HTR-8/SVneo (cell line): ENCODE measurements at regions not wholly inside any gene's neighbourhood (a gene's known extent, or its start where the extent isn't known, plus 50 kb on each side); places are given as distances from the start of the nearest gene placed in this dataset.

ENCODE experiments used
- DNase-seq: peaks from one replicate; pipeline ENCODE4 v3.0.0; 2011; ENCODE audit warnings: low spot score, mixed read lengths; ENCODE audit not compliant: insufficient read length
- FAIRE-seq: peaks from 2 replicates; lab custom pipeline; 2011; peaks lifted over from hg19 to GRCh38; lab: Jason Lieb, UNC

DNA sequence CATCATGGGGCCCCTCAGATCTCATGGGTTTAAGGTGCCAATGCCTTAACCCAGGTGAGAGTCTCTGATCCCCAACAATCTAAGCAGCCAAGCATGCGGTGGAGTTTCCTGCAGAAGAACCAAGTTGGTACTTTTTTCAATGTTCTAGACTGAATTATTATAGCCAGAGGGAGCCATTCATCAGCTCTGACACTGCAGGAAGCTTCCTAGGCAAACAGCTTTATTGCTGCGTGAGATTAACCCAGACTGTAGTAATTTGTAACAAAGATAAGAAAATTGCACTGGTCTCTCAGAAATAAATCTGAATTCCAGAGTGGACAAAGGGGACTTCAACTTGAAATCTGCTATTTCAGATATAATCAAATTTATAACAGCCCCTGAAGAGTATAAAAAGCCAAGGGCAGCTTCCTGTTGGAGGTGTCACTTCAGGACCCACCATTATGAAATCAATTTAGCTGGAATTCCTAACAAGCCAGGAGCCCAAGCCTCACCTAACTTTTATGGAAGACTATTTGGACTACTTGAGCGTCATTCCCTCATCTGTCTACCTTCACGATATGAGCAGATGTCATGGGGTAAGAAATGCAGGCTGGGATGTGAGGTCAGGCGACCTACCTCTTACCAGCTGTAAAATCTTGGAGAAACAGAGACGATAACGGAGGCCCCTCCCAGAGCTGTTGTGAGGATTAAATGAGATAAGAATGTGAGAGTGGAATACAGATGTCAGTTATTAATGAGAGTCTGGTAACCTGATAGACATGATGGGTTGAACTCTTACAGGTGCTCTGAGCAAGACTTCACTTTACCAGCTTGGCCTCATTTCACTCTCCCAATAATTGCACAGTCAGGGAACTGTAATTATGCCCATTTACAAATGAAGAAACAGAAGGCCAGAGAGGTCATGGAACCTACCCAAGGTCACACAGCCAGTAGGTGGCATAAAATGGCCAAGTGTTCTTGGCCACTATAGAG is 135.1 kb downstream of the RRAGC start:
- DNase-seq: no peak
- no peak for FAIRE-seq

GRCh38 chr1:38721816-38722215 is 137.8 kb downstream of the RRAGC start:
- DNase-seq (no peak), FAIRE-seq (no peak)

- FAIRE-seq (no peak), DNase-seq (no peak)
These were observed 139.7 kb downstream of the RRAGC start for GRCh38 chr1:38719880-38720279.

DNA sequence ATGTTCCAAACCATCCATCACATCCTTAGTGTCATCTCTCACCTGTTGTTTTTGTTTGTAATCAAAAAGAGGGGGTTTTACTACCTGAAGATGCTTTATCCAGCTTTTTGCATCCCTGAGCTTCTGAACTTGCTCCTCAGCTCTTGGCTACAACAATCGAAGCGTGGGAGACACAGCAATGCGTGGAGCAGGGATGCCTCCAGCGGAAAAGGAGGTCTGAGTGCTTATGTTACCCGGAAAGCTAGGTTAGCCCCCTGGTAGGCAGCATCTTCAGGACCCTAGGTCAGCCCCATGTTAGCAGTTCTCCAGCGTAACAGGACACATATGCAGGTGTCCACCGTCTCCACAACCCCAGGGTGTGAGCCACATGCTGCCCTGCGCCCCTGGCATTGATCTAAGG is 141.5 kb downstream of the RRAGC start:
- FAIRE-seq (no peak), DNase-seq (no peak)

- FAIRE-seq: no peak
- no peak for DNase-seq
These were observed 143.3 kb downstream of the RRAGC start for GRCh38 chr1:38716229-38716628.

GRCh38 chr1:38715415-38715814 is 144.2 kb downstream of the RRAGC start:
- DNase-seq: no peak
- no peak for FAIRE-seq

DNA sequence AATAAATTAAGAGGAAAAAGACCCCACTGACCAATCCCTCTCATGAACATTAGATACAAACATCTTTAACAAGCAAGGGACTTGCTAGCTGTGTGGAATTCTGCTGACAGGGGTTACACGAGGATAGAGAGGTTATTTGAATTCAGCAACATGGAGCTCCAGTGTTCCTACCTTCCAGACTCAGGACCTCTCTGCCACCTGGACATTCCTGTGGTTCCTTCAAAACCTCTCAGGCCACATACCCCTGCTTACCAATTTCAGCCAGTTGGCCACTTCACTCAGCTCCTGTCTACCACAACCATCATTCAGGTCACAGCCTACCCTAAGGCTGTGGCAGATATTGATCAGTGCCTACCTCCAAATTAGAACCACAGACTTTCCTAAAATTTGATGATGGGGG is 147.5 kb downstream of the RRAGC start:
- DNase-seq (no peak), FAIRE-seq (no peak)

DNA sequence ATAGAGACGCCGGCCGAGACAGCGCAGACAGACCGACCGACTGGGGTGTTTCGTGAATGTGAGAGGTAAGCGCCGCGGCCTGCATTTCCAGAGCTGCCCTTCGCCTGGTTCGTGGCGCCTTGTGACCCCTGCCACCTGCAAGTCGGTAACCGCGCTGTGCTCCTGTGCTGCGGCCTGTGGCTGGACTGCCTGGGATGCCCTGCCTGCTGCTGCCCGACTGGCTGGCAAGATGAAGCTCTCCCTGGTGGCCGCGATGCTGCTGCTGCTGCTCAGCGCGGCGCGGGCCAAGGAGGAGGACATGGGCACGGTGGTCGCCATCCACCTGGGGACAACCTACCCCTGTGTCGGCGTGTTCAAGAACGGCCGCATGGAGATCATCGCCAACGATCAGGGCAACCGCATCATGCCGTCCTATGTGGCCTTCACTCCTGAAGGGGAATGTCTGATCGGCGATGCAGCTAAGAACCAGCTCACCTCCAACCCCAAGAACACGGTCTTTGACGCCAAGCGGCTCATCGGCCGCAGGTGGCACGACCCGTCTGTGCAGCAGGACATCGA is 150.8 kb downstream of the RRAGC start:
- DNase-seq (no peak), FAIRE-seq (no peak)

DNA sequence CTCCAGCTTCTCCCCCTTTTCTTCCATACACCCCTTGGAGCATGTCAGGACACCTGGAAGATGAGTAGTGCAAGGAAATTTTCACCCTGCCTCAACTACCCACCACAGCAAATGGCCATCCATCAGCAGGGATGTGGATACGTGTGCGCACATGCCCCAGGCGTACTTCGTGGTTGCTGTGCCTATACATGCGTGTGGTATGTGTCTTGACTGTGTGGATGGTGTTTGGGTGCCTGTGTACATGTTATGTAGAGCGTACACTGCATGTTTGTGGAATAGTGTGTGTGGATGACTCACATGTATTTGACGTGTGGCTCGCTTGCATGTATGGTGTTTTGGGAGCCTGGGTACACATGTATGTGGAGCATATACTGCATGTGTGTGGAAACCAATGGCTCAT is 158.5 kb downstream of the RRAGC start:
- no peak for FAIRE-seq
- DNase-seq: no peak

GRCh38 chr1:38700077-38700470 is 159.5 kb downstream of the RRAGC start:
- DNase-seq (no peak), FAIRE-seq (no peak)

GRCh38 chr1:38699330-38700076 is 160.1 kb downstream of the RRAGC start:
- FAIRE-seq (no peak), DNase-seq (no peak)

DNA sequence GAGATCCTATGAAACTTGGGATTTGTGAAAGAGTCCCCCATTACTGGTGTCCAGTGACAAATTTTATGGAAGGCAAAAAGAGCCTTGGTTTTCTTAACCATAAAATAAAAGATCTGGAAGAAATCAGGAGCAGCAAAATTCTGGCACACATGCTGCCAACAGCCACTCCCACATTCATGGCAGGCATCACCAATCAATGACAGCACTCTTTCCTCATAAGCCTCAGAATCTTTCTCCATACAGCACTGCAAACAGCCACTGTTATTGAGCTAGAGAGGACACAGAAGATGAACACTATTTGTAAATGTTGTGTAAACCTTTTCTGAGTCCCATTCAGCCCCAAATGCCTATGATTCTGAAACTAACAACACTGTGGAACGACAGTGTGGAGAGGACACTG is 162.2 kb downstream of the RRAGC start:
- FAIRE-seq (no peak), DNase-seq (no peak)

DNA sequence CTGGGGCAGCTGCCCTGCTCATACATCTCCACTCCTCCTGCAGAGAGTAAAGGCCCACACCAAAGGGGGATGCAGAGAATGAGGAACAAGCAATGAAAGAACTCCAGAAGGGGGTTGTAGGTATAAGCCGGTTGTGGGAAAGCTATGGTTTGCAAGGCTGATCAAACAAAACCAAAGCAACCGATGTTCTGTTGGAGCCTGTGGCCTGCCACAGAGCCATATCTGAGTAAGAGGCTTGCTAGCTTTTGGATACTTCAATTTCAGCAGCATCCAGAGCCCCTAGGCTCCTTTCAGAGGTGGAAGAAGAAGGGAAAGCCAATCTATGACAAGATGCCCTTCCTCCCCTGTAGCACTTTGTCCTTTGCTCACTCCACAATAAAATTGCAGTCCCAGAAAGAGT is 163.2 kb downstream of the RRAGC start:
- DNase-seq (no peak), FAIRE-seq (no peak)

DNA sequence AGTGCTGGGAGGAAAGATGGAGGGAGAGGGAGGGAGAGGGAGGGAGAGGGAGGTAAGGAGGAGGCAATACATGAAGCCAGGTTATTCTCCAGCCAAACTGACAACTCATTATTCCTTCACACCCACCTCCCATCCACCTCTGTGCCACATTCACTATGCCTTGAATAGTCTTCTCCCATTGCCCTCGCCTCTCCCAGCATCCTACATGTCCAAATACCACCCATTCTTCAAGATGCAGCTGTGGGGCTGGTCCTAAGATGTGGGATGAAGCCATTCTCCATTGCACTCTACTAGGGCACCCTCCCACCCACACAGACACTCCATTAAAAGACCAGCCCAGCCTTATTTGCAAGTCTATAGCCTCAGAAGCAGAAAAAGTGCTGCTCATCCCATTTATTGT is 165.8 kb downstream of the RRAGC start:
- FAIRE-seq (no peak), DNase-seq (no peak)

DNA sequence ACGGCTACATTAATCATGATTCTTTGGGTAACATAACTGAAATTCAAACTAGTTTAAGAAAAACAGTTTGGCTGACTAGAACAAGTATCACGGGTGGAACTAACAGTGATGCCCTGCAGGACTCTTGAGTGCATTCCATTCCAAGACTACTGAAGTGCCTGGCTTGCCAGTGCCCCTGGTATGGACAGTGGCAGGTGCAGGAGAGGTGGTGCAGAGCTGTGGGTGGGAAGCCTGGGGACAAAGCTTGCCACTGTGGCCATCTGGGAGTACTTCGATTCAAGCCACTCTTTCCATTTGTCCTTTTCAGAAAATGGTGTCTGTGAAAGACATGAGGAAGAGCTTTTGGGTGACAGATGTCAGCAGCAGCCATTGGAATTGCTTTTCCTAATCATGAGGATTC is 166.5 kb downstream of the RRAGC start:
- DNase-seq (no peak), FAIRE-seq (no peak)

DNA sequence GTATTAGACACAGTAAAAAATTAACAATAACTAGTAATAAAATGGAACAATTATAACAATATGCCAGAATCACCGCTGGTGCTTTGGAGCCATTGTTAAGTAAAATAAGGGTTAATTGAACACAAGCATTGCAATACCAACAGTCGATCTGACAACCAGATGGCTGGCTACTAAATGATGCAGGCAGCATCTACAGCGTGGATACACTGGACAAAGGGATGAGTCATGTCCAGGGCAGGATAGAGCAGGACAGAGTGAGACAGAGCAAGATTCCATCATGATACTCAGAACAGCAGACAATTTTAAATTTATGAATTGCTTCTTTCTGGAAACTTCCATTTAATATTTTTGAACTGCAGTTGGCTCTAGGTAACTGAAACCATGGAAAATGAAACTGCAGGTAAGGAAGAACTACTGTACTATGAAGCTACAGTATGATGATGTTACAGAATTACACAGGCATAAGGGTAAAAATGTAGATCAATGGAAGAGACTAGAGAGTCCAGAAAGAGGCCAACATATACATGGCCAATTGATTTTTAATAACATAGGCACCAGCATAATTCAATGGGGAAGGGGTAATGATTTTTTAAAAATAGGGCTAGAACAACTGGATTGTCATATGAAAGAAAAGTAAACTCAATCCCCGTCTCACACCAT is 168.7 kb downstream of the RRAGC start:
- no peak for DNase-seq
- FAIRE-seq: no peak

GRCh38 chr1:38686927-38687255 is 172.7 kb downstream of the RRAGC start:
- FAIRE-seq (no peak), DNase-seq (no peak)

GRCh38 chr1:38686167-38686926 is 173.2 kb downstream of the RRAGC start:
- no peak for FAIRE-seq
- DNase-seq: no peak

DNA sequence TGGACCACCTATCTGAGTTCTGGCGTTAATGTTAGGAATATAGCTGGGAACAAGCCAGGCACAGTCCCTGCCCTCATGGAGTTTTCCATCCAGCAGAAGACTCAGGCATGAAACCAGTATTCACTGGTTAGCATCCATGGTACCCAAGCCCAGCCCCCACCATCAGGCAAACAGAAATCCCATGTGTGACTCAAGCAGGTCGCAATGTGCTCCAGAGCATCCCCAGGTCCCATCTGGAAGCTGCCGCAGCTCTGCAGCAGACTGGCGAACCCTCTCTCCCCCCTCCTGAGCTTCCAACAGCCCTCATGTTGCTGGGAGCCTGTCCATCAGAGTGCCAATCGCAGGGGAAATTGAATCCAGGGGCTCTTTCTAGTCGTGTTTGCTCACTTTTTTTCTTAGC is 174.2 kb downstream of the RRAGC start:
- FAIRE-seq (no peak), DNase-seq (no peak)
